Keratinocyte (primary cell): ENCODE measurements at regions not wholly inside any gene's neighbourhood (a gene's known extent, or its start where the extent isn't known, plus 50 kb on each side); places are given as distances from the start of the nearest gene placed in this dataset.
A peak's percentile ranks its signal among the peaks of the same experiment; 100 is the strongest.

Experiments
- DNase-seq: peaks from one replicate; pipeline ENCODE4 v3.0.0-alpha.2; 2011; ENCODE audit warnings: low read depth, missing footprints, low spot score
- FAIRE-seq: peaks from 2 replicates; lab custom pipeline; 2011; peaks lifted over from hg19 to GRCh38; lab: Jason Lieb, UNC
- H2AFZ ChIP-seq: 2 replicates; pipeline ENCODE4 v1.6.0; 2012; ENCODE audit warnings: low read length, control low read depth, inconsistent platforms; ENCODE audit not compliant: control insufficient read depth
- H3K27ac ChIP-seq: 2 replicates; pipeline ENCODE4 v1.5.1; 2011; ENCODE audit warnings: low read length; ENCODE audit not compliant: control insufficient read depth, insufficient read depth
- H3K27me3 ChIP-seq: 3 replicates; pipeline ENCODE4 v1.6.0; 2011; ENCODE audit warnings: low read length; ENCODE audit not compliant: control insufficient read depth, insufficient read depth; ENCODE audit errors: extremely low read depth
- H3K36me3 ChIP-seq, 2 experiments: 2 replicates in 1 of 2; 3 replicates in 1 of 2; pipeline ENCODE4 v1.5.1; 2011; ENCODE audit warnings: low read length in 2 of 2, mild to moderate bottlenecking in 1 of 2; ENCODE audit not compliant: control insufficient read depth in 2 of 2, insufficient read depth in 2 of 2; ENCODE audit errors: extremely low read depth in 1 of 2
- H3K4me1 ChIP-seq: 3 replicates; pipeline ENCODE4 v1.5.1; 2011; ENCODE audit warnings: low read length; ENCODE audit not compliant: control insufficient read depth, insufficient read depth; ENCODE audit errors: extremely low read depth
- H3K4me2 ChIP-seq: 3 replicates; pipeline ENCODE4 v1.6.0; 2011; ENCODE audit warnings: low read depth, low read length; ENCODE audit not compliant: control insufficient read depth, insufficient read depth; ENCODE audit errors: extremely low read depth
- H3K4me3 ChIP-seq, 3 experiments: fragments of 200-600 bp in 1 of 3; sonication (generic) in 1 of 3; 2 replicates in 2 of 3; 3 replicates in 1 of 3; pipeline ENCODE4 v1.5.1; 2011 to 2016; ENCODE audit warnings: low read length in 3 of 3, mild to moderate bottlenecking in 3 of 3, control low read depth in 2 of 3, inconsistent platforms in 1 of 3, low read depth in 1 of 3, mixed read lengths in 1 of 3, mixed run types in 1 of 3, moderate library complexity in 1 of 3; ENCODE audit not compliant: control insufficient read depth in 2 of 3, insufficient read depth in 2 of 3; ENCODE audit errors: extremely low read depth in 1 of 3
- H3K79me2 ChIP-seq: 2 replicates; pipeline ENCODE4 v1.6.0; 2012; ENCODE audit warnings: low read length; ENCODE audit not compliant: control insufficient read depth, insufficient read depth
- H3K9ac ChIP-seq: 3 replicates; pipeline ENCODE4 v1.6.0; 2011; ENCODE audit warnings: low read length; ENCODE audit not compliant: control insufficient read depth, insufficient read depth; ENCODE audit errors: extremely low read depth
- H3K9me1 ChIP-seq: 3 replicates; pipeline ENCODE4 v1.6.0; 2011; ENCODE audit warnings: low read length; ENCODE audit not compliant: control insufficient read depth, insufficient read depth; ENCODE audit errors: extremely low read depth
- H3K9me3 ChIP-seq: 2 replicates; pipeline ENCODE4 v1.5.1; 2012; ENCODE audit warnings: low read depth, low read length; ENCODE audit not compliant: control insufficient read depth
- H4K20me1 ChIP-seq: 3 replicates; pipeline ENCODE4 v1.6.0; 2011; ENCODE audit warnings: low read length; ENCODE audit not compliant: control insufficient read depth, insufficient read depth; ENCODE audit errors: extremely low read depth
- CTCF ChIP-seq, 3 experiments: IDR thresholded peaks in 1 of 3; conservative IDR thresholded peaks in 1 of 3; optimal IDR thresholded peaks in 1 of 3; 2 replicates in 2 of 3; 3 replicates in 1 of 3; pipeline versions ENCODE3 to v1.5.1; 2011; ENCODE audit warnings: low read length in 3 of 3, mild to moderate bottlenecking in 3 of 3, moderate library complexity in 2 of 3, control low read depth in 1 of 3, inconsistent platforms in 1 of 3; ENCODE audit not compliant: insufficient read depth in 2 of 3; ENCODE audit errors: extremely low read depth in 1 of 3
- EZH2 ChIP-seq: IDR thresholded peaks from one replicate; pipeline ENCODE4 v1.6.1; 2012; ENCODE audit warnings: inconsistent platforms, mild to moderate bottlenecking, low read length, moderate library complexity
- dilution Hi-C: fragments of 300-500 bp; cut with MboI; formaldehyde crosslinking; loops from one replicate; pipeline ENCODE4 v1.7.0; 2020; ENCODE audit warnings: low sequenced_read_pairs; ENCODE audit not compliant: extremely low pct_ligation_motif_present

GRCh38 chr1:208829595-208829994 lies 585.4 kb upstream of the PLXNA2 start:
- FAIRE-seq, result peak; percentile 80
- no peaks in the 10 kb centered on the region for H3K9me3 ChIP-seq
- H3K4me3 ChIP-seq, result no peak overlapping the region
- dilution Hi-C loops, result no loop called here
- no peaks in the 10 kb centered on the region for H4K20me1 ChIP-seq
- no peak overlapping the region for H3K9ac ChIP-seq
- no peaks in the 10 kb centered on the region for H3K36me3 ChIP-seq
- H3K4me1 ChIP-seq, result peaks cover 3% of the 10 kb centered on the region
- H3K9me1 ChIP-seq, result no peaks in the 10 kb centered on the region
- no peaks in the 10 kb centered on the region for H3K27me3 ChIP-seq
- no peak for TF ChIP-seq CTCF (optimal IDR thresholded peaks at IDR 0.05 in 1 of 3, IDR thresholded peaks at IDR 0.05 in 1 of 3, conservative IDR thresholded peaks at IDR 0.05 in 1 of 3; ENCODE audit: extremely low read depth in 1 of 3, insufficient read depth in 2 of 3, low read length in 3 of 3)
- no peak for TF ChIP-seq EZH2
- H3K79me2 ChIP-seq, result no peaks in the 10 kb centered on the region
- H3K4me2 ChIP-seq, result peak overlapping the region; percentile 28
- no peak overlapping the region for H2AFZ ChIP-seq
- no peak for DNase-seq
- no peak overlapping the region for H3K27ac ChIP-seq

GRCh38 chr1:208834381-208835096 lies 590.4 kb upstream of the PLXNA2 start:
- DNase-seq (no peak), FAIRE-seq (no peak)
- H3K9ac ChIP-seq, result no peak overlapping the region
- H3K27me3 ChIP-seq, result no peaks in the 10 kb centered on the region
- peak overlapping the region; percentile 61 for H2AFZ ChIP-seq
- no peaks in the 10 kb centered on the region for H3K79me2 ChIP-seq
- dilution Hi-C loops, result no loop called here
- H3K36me3 ChIP-seq, result no peaks in the 10 kb centered on the region
- no peak overlapping the region for H3K4me3 ChIP-seq
- peak overlapping the region; percentile 34 for H3K4me2 ChIP-seq
- peaks cover 2% of the 10 kb centered on the region for H3K4me1 ChIP-seq
- H3K9me3 ChIP-seq, result no peaks in the 10 kb centered on the region
- H3K9me1 ChIP-seq, result no peaks in the 10 kb centered on the region
- H3K27ac ChIP-seq, result no peak overlapping the region
- no peaks in the 10 kb centered on the region for H4K20me1 ChIP-seq
- no peak for TF ChIP-seq CTCF (optimal IDR thresholded peaks at IDR 0.05 in 1 of 3, IDR thresholded peaks at IDR 0.05 in 1 of 3, conservative IDR thresholded peaks at IDR 0.05 in 1 of 3; ENCODE audit: extremely low read depth in 1 of 3, insufficient read depth in 2 of 3, low read length in 3 of 3)
- no peak for TF ChIP-seq EZH2
